ENCODE measurements at regions not wholly inside any gene's neighbourhood (a gene's known extent, or its start where the extent isn't known, plus 50 kb on each side); places are given as distances from the start of the nearest gene placed in this dataset.

GRCh38 chr14:65185829-65186228 is 83.5 kb upstream of the MAX start:
- no peak for TF ChIP-seq CTCF (IDR thresholded peaks at IDR 0.05)
- TF ChIP-seq POLR2A (IDR thresholded peaks at IDR 0.05), result no peak

GRCh38 chr14:65186951-65187350 is 84.6 kb upstream of the MAX start:
- Histone ChIP-seq H3K9me3 (no peaks in the 10 kb centered on the region), H3K4me1 (no peaks in the 10 kb centered on the region), H3K27ac (no peak overlapping the region), H3K4me3 (no peak overlapping the region), H3K27me3 (no peaks in the 10 kb centered on the region), H3K36me3 (no peaks in the 10 kb centered on the region)
- TF ChIP-seq POLR2A (IDR thresholded peaks at IDR 0.05) (no peak), CTCF (IDR thresholded peaks at IDR 0.05) (no peak)
- intact Hi-C loops (cut with DNase I; ENCODE audit: low total_unique reads), result no loop called here
- no peak for DNase-seq

More at GRCh38 chr14:65185829-65186228, 83.5 kb upstream of the MAX start:
- DNase-seq, result no peak
- H3K4me3 ChIP-seq, result no peak overlapping the region
- no peaks in the 10 kb centered on the region for H3K27me3 ChIP-seq
- no peak overlapping the region for H3K27ac ChIP-seq
- H3K9me3 ChIP-seq, result no peaks in the 10 kb centered on the region
- intact Hi-C loops (cut with DNase I; ENCODE audit: low total_unique reads), result no loop called here
- H3K36me3 ChIP-seq, result no peaks in the 10 kb centered on the region
- no peaks in the 10 kb centered on the region for H3K4me1 ChIP-seq

GRCh38 chr14:65187421-65188049 is 85.2 kb upstream of the MAX start:
- no peak for TF ChIP-seq CTCF (IDR thresholded peaks at IDR 0.05)
- TF ChIP-seq POLR2A (IDR thresholded peaks at IDR 0.05), result no peak
- no peaks in the 10 kb centered on the region for H3K27me3 ChIP-seq
- no peak overlapping the region for H3K27ac ChIP-seq
- H3K4me1 ChIP-seq, result no peaks in the 10 kb centered on the region
- no peak for DNase-seq
- H3K36me3 ChIP-seq, result no peaks in the 10 kb centered on the region
- no peak overlapping the region for H3K4me3 ChIP-seq
- no peaks in the 10 kb centered on the region for H3K9me3 ChIP-seq
- intact Hi-C loops (cut with DNase I; ENCODE audit: low total_unique reads), result no loop called here

- Histone ChIP-seq H3K9me3 (no peaks in the 10 kb centered on the region), H3K27me3 (no peaks in the 10 kb centered on the region), H3K27ac (no peak overlapping the region), H3K4me1 (no peaks in the 10 kb centered on the region), H3K4me3 (no peak overlapping the region), H3K36me3 (no peaks in the 10 kb centered on the region)
- no peak for DNase-seq
- TF ChIP-seq POLR2A (IDR thresholded peaks at IDR 0.05) (no peak), CTCF (IDR thresholded peaks at IDR 0.05) (no peak)
- intact Hi-C loops (cut with DNase I; ENCODE audit: low total_unique reads), result no loop called here
Measured at GRCh38 chr14:65190312-65190711, 88.0 kb upstream of the MAX start.

- Histone ChIP-seq H3K4me3 (no peak overlapping the region), H3K4me1 (no peaks in the 10 kb centered on the region), H3K36me3 (no peaks in the 10 kb centered on the region), H3K27me3 (no peaks in the 10 kb centered on the region), H3K9me3 (no peaks in the 10 kb centered on the region), H3K27ac (no peak overlapping the region)
- intact Hi-C loops (cut with DNase I; ENCODE audit: low total_unique reads), result no loop called here
- no peak for DNase-seq
- TF ChIP-seq POLR2A (IDR thresholded peaks at IDR 0.05) (no peak), CTCF (IDR thresholded peaks at IDR 0.05) (no peak)
Measured at GRCh38 chr14:65191716-65192115, 89.4 kb upstream of the MAX start.
